Stimulated activated CD4-positive, alpha-beta T cell treated with anti-CD3 and anti-CD28 coated beads, Interleukin-4, amount 100 ng/mL, for 4 hours (primary cell): ENCODE measurements at regions not wholly inside any gene's neighbourhood (a gene's known extent, or its start where the extent isn't known, plus 50 kb on each side); places are given as distances from the start of the nearest gene placed in this dataset.

Experiments used
- DNase-seq, 2 experiments: peaks; one replicate each; pipeline ENCODE4 v3.0.0-alpha.2; 2020

DNA sequence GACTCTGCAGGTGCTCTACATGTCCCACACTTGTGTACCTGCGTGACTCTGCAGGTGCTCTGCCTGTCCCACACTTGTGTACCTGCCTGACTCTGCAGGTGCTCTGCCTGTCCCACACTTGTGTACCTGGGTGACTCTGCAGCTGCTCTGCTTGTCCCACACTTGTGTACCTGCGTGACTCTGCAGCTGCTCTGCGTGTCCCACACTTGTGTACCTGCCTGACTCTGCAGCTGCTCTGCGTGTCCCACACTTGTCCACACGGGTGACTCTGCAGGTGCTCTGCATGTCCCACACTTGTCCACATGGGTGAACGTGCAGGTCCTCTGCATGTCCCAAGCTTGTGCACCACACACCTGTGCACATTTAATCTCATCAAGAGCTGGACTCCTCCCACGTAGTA, 576.7 kb upstream of the SALL3 start:
- no peak for DNase-seq

GRCh38 chr18:78403371-78403770, 576.2 kb upstream of the SALL3 start:
- no peak for DNase-seq

DNA sequence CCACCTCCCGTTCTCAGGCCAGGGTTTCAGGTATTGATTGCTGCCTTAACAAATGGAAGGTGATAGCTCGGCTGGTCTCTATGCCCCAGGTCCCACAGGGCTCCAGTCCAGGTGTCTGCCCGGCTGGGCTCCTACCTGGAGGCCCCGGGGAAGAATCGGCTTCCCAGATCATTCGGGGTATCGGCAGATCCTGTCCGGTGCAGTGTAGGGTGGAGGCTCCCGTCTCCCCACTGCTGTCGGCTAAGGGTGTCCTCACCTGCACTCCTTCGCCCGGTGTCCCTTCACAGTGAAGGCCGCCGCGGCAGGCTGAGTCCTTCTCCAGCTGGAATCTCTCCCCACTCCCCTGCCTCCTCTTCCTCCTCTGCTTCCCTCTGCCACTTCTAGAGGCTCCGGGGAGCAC, 573.9 kb upstream of the SALL3 start:
- no peak for DNase-seq

DNA sequence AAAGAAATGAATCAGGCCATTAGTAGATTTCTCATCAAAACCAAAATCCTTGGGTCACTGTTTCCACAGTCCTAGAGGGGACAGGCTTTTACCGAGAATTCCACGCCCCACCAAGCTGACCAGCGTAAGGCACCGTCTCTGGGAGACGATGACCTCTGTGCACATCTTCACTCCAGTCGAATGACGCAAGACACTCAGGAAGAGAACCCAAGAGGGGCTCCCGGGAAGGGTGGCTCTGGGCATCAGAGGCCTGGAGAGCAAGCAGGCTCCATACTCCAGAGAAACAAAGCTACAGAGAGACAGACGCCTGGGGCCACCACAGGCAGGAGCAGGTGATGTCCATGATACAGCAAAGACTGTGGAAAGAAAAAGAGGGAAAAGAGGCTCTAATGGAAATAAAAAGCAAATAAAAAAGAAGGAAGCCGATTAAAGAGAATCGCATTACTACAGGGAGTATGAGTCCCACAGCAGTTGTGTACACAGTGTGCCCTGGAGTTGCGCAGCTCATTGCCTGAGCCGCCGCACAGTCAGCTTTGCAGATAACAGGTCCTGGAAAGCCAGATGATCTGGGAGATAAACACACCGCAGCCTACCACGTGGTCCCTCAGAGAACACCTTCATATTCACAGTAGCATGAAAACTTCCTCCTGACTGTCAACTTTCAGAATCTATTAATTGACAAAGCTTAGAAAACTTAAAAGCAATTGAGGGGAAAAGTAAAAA, 572.7 kb upstream of the SALL3 start:
- no peak for DNase-seq

DNA sequence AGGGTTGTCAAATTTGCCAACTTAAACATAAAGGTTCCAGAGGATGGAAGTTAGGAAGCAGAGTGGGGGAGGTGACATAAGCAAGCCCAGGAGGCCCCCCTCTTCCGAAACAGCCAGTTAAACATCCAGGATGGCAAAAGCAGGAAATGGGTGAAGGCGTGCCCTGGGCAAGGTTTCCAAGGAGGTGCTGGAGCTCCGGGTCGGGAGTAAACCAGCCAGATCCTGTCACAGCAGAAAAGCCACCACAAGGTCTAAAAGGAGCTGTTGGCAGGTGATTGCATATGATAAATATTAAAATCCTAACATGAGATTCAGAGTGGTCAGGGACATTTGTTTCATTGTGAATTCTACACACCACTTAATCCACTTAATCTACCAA, 572.2 kb upstream of the SALL3 start:
- DNase-seq: no peak

- DNase-seq: no peak
Observed at GRCh38 chr18:78408623-78409022, 571.0 kb upstream of the SALL3 start.

DNA sequence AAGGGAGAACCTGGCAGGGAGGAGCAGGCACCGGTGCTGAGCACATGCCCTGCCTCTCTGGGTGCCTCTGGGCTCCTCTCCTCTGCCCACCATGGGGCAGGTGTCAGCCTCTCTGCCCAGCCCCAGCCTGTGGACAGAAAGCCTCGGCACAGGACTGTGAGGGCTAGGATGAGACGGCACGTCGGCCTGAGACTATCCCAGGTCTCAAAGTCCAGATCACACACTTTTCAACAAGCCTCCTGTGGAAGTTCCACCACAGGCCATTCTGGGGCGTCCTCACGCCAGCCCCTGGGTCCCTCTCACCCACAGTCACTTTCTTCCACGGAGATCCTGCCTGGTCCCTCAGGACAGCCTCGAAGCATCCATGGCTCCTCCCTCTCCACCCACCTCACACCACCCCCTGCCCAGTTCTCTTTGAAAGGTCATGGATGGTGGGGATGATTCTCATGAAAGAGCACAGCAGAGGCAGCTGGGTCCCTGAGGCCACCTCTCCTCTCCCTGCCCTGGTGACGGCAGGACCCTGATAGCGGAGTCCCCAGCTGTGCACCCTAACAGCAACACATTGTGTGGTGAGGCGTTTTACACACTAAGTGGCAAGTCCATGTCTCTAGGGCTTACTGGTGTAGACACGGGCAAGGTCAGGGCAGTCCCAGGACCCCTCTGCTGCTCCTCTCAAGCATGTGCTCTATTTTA, 569.4 kb upstream of the SALL3 start:
- DNase-seq: no peak

- DNase-seq: no peak
Observed at GRCh38 chr18:78411539-78411938, 568.1 kb upstream of the SALL3 start.

- no peak for DNase-seq
Observed at GRCh38 chr18:78414302-78414701, 565.3 kb upstream of the SALL3 start.

GRCh38 chr18:78416853-78417252, 562.8 kb upstream of the SALL3 start:
- no peak for DNase-seq

DNA sequence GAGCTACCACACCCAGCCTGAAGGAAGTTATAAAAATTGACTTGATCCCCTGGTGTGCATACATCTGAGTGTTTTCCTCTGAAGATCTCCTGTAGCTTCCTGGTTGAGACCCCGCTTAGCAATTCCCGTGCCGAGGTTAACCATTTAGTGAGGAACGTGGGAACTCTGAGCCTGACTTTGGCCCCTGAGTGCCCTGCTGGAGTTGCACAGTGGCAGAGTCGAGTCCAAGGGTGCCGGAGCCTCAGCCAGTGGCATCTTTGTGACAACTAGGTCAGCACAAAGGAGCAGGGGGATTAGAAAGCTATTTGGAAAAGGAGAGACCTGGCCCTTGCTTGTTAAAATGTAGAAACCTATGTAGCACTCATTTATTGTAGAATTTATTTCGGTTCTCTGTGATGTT, 561.2 kb upstream of the SALL3 start:
- DNase-seq: no peak

DNA sequence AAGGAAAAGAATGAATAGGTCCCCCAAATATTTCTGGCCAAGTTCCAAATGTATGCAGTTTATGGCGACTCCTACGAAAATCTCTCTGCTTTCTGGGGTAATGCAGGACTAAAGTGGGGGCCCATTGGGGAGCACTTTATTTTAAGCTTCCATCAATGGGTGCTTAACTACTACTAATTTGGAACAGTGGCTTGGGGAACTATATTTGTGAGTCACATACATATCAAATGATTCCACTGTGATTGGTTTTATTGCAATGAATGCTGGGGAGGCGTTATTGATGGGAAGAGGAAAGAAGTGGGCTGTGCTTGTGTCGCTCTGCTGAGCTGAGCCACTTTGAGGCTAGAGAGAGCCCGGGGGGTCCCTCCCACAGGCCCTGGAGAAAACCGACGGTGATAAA, 560.4 kb upstream of the SALL3 start:
- DNase-seq: no peak

GRCh38 chr18:78420116-78420515, 559.5 kb upstream of the SALL3 start:
- no peak for DNase-seq

GRCh38 chr18:78421392-78421791, 558.2 kb upstream of the SALL3 start:
- no peak for DNase-seq

DNA sequence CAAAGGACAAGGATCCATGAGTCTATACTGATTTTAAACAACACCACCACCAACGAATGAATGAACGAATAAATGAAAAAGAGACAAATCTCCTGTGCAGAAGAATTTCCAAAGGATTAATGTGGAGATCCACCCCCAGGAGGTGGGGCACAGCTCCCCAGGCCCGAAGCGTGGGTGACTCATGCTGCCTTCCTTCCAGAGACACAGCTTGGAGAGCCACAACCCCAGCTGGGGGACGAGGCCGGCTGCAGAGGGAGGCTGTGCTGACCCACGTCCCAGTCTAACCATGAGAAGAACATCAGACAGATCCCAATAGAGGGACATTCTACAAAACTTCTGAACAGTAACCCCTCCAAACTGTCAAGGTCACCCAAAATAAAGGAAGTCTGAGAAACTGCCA, 557.3 kb upstream of the SALL3 start:
- DNase-seq: no peak

GRCh38 chr18:78423811-78424210, 555.8 kb upstream of the SALL3 start:
- DNase-seq: no peak

DNA sequence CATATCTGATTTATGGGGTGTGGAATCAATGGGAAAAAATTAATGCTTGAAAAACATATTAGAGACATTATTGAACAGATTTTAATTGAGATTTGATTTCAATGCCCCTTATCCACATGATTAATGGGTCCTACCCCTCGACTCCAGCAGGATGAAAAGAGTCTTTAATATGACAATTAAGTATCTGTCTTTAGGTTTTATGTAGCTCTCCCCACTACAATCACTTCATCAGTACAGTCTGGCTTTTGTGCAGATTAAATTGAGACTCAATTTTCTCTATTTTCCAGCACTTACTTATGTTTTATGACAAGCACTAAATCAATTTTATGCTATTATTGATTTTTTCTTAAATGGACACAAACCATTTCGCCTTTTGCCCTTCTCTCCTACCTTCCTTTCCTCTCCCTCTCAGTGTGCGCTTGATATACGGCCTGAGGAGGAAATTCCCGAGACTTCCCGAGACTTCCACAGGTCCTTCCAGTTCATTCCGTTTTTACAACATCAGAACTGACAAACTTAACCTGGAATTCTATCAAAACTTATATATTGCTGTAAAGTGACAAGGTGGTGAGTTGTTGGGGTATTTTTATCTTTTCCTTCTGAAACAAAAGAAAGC, 555.1 kb upstream of the SALL3 start:
- DNase-seq: no peak

GRCh38 chr18:78425019-78425412, 554.6 kb upstream of the SALL3 start:
- no peak for DNase-seq

GRCh38 chr18:78427081-78427480, 552.5 kb upstream of the SALL3 start:
- DNase-seq: no peak

DNA sequence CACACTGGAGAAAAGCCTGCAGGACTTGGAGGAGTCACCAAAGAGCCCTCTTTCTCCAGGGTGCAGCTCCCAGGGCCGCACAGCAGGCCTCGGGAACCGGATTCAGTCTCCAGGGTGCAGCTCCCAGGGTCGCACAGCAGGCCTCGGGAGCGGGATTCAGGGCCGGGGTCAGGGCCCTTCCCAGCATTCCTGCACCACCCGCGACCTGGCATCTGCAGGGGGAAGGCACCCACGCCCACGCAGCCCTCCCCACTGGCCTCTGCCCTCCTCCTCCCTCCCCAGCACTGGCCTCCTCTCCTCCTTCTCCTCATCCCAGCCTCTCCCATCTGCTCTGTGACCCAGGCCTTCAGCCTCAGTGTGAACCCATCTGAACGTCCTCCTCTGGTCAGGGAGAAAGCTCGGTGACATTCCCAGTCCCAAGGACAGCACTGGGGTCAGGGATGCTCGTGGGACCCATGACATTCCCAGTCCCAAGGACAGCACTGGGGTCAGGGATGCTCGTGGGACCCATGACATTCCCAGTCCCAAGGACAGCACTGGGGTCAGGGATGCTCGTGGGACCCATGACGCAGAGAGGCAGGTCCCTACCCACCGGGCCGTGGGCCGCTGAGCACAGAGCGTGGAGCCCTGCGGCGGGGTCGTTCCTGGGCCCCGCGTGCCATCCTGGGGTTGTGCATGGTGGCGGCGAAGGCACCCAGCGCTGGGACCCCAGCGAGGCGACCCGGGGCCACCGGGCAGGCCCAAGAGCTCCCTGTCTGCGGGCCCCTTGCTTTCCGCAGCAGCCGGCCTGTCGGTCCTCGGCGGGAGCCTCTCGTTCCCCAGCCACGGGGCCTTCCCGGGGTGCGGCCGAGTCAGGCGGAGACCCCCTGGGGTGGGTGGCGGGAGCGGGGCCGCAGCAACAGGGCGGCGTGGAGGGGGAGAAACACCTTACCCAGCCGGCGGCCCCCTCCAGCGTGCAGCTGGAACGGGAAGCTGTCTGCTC, 550.2 kb upstream of the SALL3 start:
- no peak for DNase-seq

DNA sequence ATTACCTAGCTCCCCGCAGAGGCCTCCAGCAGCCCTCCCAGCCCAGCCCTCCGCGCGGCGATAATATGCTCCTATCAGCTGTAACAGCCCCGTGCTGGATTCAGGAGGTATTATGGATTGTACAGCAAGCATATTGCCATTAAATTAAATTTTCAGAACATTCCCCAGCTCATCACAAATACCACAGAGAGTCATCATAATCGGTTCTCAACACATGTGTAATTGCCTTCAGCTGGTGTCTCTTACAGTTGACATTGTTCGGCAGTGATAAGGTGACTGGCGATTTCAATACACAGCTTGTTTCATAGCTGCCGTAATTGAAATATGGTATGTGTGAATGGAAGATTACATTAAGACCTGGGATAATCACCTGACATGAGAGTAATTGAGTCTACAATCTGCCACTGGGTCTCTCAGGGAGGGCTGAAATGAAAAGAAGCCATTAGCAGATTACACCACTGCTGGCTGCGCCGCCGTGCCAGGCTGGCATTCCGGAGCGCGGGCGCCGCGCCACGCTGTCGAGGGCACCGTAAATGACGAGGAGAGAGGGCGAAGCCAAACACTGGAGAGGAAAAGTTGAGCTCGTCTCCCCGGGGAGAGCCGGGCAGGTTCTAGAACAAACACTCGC, 549.4 kb upstream of the SALL3 start:
- no peak for DNase-seq

GRCh38 chr18:78431606-78432005, 548.0 kb upstream of the SALL3 start:
- DNase-seq: no peak

DNA sequence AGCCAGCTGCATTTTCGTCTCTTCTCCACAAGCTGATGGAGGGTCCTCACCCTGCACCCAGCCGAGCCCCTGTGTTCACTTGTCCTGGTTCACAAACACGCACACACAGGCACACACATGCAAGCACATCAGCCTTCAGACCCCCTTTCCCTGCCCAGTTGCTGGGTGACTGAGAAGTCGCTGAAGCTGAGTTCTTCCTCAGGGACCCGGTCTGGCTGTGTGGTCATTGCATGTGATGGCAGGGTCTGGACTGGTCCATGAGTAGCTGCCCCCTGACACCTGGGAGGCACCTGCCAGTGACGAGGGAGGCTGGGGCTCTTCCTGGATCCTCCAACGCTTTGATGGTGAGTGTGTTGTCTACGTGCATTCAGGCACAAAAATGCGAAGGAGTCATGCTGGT, 546.1 kb upstream of the SALL3 start:
- DNase-seq: no peak
